PC-9 (cell line): ENCODE measurements at regions not wholly inside any gene's neighbourhood (a gene's known extent, or its start where the extent isn't known, plus 50 kb on each side); places are given as distances from the start of the nearest gene placed in this dataset.

ENCODE experiments used
- EZH2 ChIP-seq: fragments of 200-600 bp; sonication (generic); IDR thresholded peaks from 2 replicates; pipeline ENCODE4 v1.8.0; 2017; ENCODE audit warnings: antibody characterized with exemption, low read depth
- TF ChIP-seq, protein P1 (sequence below): fragments of 200-600 bp; sonication (generic); conservative IDR thresholded peaks from 2 replicates; pipeline ENCODE4 v1.6.1; 2017; ENCODE audit warnings: mixed run types, antibody characterized with exemption, mild to moderate bottlenecking, moderate library complexity

- TF ChIP-seq, protein P1, sequence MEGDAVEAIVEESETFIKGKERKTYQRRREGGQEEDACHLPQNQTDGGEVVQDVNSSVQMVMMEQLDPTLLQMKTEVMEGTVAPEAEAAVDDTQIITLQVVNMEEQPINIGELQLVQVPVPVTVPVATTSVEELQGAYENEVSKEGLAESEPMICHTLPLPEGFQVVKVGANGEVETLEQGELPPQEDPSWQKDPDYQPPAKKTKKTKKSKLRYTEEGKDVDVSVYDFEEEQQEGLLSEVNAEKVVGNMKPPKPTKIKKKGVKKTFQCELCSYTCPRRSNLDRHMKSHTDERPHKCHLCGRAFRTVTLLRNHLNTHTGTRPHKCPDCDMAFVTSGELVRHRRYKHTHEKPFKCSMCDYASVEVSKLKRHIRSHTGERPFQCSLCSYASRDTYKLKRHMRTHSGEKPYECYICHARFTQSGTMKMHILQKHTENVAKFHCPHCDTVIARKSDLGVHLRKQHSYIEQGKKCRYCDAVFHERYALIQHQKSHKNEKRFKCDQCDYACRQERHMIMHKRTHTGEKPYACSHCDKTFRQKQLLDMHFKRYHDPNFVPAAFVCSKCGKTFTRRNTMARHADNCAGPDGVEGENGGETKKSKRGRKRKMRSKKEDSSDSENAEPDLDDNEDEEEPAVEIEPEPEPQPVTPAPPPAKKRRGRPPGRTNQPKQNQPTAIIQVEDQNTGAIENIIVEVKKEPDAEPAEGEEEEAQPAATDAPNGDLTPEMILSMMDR, result no peak
- no peak for TF ChIP-seq EZH2
Measured at GRCh38 chr18:79613186-79613931, 66.2 kb upstream of the CTDP1 start.
